HEK293 (cell line): ENCODE measurements at regions not wholly inside any gene's neighbourhood (a gene's known extent, or its start where the extent isn't known, plus 50 kb on each side); places are given as distances from the start of the nearest gene placed in this dataset.

Source experiments
- CTCF ChIA-PET: fragments of 350-600 bp; formaldehyde crosslinking; extraction: SDS; loops from one replicate; lab custom pipeline; 2021; ENCODE audit warnings: antibody characterized with exemption; lab: Yijun Ruan, JAX
- POLR2A ChIA-PET: fragments of 300-600 bp; formaldehyde crosslinking; extraction: SDS; loops from one replicate; lab custom pipeline; 2020; ENCODE audit warnings: antibody characterized with exemption, inconsistent platforms; lab: Yijun Ruan, JAX
- H3K27ac ChIP-seq: fragments of 200-500 bp; sonication (Bioruptor generic); 2 replicates; pipeline ENCODE4 v1.5.1; 2014; ENCODE audit warnings: low read depth, low read length, control low read depth, inconsistent platforms; ENCODE audit errors: extremely low read depth
- H3K36me3 ChIP-seq, 2 experiments: fragments of 200-500 bp in 1 of 2; sonication (Bioruptor generic) in 1 of 2; 1 replicate in 1 of 2; 2 replicates in 1 of 2; pipeline ENCODE4 v1.5.1; 2014 to 2017; ENCODE audit warnings: inconsistent platforms in 2 of 2, low read length in 2 of 2; ENCODE audit not compliant: control insufficient read depth in 2 of 2, insufficient read depth in 1 of 2
- H3K4me1 ChIP-seq: fragments of 200-500 bp; sonication (Bioruptor generic); 2 replicates; pipeline ENCODE4 v1.5.1; 2014; ENCODE audit warnings: mild to moderate bottlenecking, low read length, inconsistent platforms; ENCODE audit not compliant: control insufficient read depth, insufficient read depth
- H3K4me3 ChIP-seq: 2 replicates; pipeline ENCODE4 v1.5.1; 2011; ENCODE audit warnings: low read depth, mild to moderate bottlenecking, control low read depth, low read length, moderate library complexity
- H3K9me3 ChIP-seq: fragments of 200-500 bp; sonication (Bioruptor generic); 2 replicates; pipeline ENCODE4 v1.5.1; 2014; ENCODE audit warnings: low read depth, low read length, inconsistent platforms; ENCODE audit not compliant: control insufficient read depth, insufficient read depth
- BCL11B ChIP-seq: fragments of 450-650 bp; formaldehyde crosslinking; IDR thresholded peaks from 2 replicates; pipeline ENCODE4 v1.5.1; 2016; ENCODE audit warnings: low read depth, missing biosample characterization, missing genetic modification characterization
- GLIS1 ChIP-seq: fragments of 450-650 bp; formaldehyde crosslinking; IDR thresholded peaks from 2 replicates; pipeline ENCODE4 v1.5.1; 2016; ENCODE audit warnings: missing biosample characterization, missing genetic modification characterization
- MYNN ChIP-seq: fragments of 450-650 bp; formaldehyde crosslinking; IDR thresholded peaks from 2 replicates; pipeline ENCODE4 v1.5.1; 2016; ENCODE audit warnings: missing biosample characterization, missing genetic modification characterization, borderline replicate concordance
- SCRT2 ChIP-seq: fragments of 450-650 bp; formaldehyde crosslinking; IDR thresholded peaks from 2 replicates; pipeline ENCODE4 v1.5.1; 2016; ENCODE audit warnings: missing biosample characterization, missing genetic modification characterization
- SP7 ChIP-seq: fragments of 450-650 bp; formaldehyde crosslinking; IDR thresholded peaks from 2 replicates; pipeline ENCODE4 v1.5.1; 2016; ENCODE audit warnings: missing biosample characterization, missing genetic modification characterization
- TCF7L2 ChIP-seq: IDR thresholded peaks from 2 replicates; pipeline ENCODE4 v1.6.1; 2011; ENCODE audit warnings: low read depth, mild to moderate bottlenecking, inconsistent platforms, low read length, moderate library complexity, borderline replicate concordance
- ZBTB17 ChIP-seq: fragments of 450-650 bp; formaldehyde crosslinking; IDR thresholded peaks from 2 replicates; pipeline ENCODE4 v1.5.1; 2016; ENCODE audit warnings: missing biosample characterization, missing genetic modification characterization
- ZBTB20 ChIP-seq: fragments of 450-650 bp; formaldehyde crosslinking; IDR thresholded peaks from 2 replicates; pipeline ENCODE4 v1.5.1; 2016; ENCODE audit warnings: missing biosample characterization, missing genetic modification characterization
- ZNF140 ChIP-seq: fragments of 450-650 bp; formaldehyde crosslinking; IDR thresholded peaks from 2 replicates; pipeline ENCODE4 v1.5.1; 2016; ENCODE audit warnings: missing biosample characterization, missing genetic modification characterization
- ZNF292 ChIP-seq: fragments of 450-650 bp; formaldehyde crosslinking; IDR thresholded peaks from 2 replicates; pipeline ENCODE4 v1.5.1; 2016; ENCODE audit warnings: low read depth, missing biosample characterization, missing genetic modification characterization, borderline replicate concordance
- ZNF302 ChIP-seq: fragments of 450-650 bp; formaldehyde crosslinking; IDR thresholded peaks from 2 replicates; pipeline ENCODE4 v1.5.1; 2016; ENCODE audit warnings: missing biosample characterization, missing genetic modification characterization, low read depth
- ZNF514 ChIP-seq: fragments of 450-650 bp; formaldehyde crosslinking; IDR thresholded peaks from 2 replicates; pipeline ENCODE4 v1.5.1; 2016; ENCODE audit warnings: missing biosample characterization, missing genetic modification characterization
- ZNF664 ChIP-seq: fragments of 450-650 bp; formaldehyde crosslinking; IDR thresholded peaks from 2 replicates; pipeline ENCODE4 v1.5.1; 2016; ENCODE audit warnings: missing biosample characterization, missing genetic modification characterization
- ZNF747 ChIP-seq: fragments of 450-650 bp; formaldehyde crosslinking; IDR thresholded peaks from 2 replicates; pipeline ENCODE4 v1.5.1; 2016; ENCODE audit warnings: missing biosample characterization, missing genetic modification characterization
- ZNF776 ChIP-seq: fragments of 450-650 bp; formaldehyde crosslinking; IDR thresholded peaks from 2 replicates; pipeline ENCODE4 v1.5.0; 2017; ENCODE audit warnings: missing biosample characterization, missing genetic modification characterization, borderline replicate concordance
- TF ChIP-seq, protein P1 (sequence below): fragments of 450-650 bp; formaldehyde crosslinking; IDR thresholded peaks from 2 replicates; pipeline ENCODE4 v1.5.1; 2016; ENCODE audit warnings: missing biosample characterization, missing genetic modification characterization, borderline replicate concordance
- TF ChIP-seq, protein P2 (sequence below): fragments of 450-650 bp; formaldehyde crosslinking; IDR thresholded peaks from 2 replicates; pipeline ENCODE4 v1.5.1; 2016; ENCODE audit warnings: missing biosample characterization, missing genetic modification characterization
- TF ChIP-seq, protein P3 (sequence below): fragments of 450-650 bp; formaldehyde crosslinking; IDR thresholded peaks from 2 replicates; pipeline ENCODE4 v1.5.1; 2016; ENCODE audit warnings: missing biosample characterization, missing genetic modification characterization
- TF ChIP-seq, protein P4 (sequence below): fragments of 450-650 bp; formaldehyde crosslinking; IDR thresholded peaks from 2 replicates; pipeline ENCODE4 v1.5.1; 2016; ENCODE audit warnings: missing biosample characterization, missing genetic modification characterization

DNA sequence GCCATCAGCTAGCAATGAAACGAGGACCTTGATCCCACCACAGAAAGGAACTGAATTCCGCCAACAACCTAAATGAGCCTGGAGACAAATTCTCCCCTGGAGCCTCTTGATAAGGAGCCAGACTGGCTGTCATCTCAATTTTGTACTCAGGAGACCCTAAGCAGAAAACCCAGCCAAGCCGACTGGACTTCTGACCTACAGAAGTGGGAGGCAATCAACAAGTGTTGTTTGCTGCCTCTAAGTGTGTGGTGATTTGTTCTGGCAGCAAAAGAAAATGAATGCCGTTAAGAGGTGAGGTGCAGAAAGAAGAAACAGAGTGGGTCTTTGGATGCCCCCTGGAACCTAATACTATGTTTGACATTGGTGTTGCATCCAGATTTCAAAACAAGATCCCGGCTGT is 72.7 kb upstream of the SPATA31E1 start:
- no peak overlapping the region for H3K27ac ChIP-seq
- H3K36me3 ChIP-seq: no peaks in the 10 kb centered on the region
- TF ChIP-seq ZNF776 (tag by site-specific recombination): no peak
- 0 out of 2 replicates have a peak, but pooled peaks have one; percentile 10 for TF ChIP-seq SCRT2 (tag by site-specific recombination)
- no peaks in the 10 kb centered on the region for H3K4me1 ChIP-seq
- no peak overlapping the region for H3K4me3 ChIP-seq
- POLR2A ChIA-PET: no interaction called here
- CTCF ChIA-PET: interaction anchor here (2.4 kb wide), 1 partner anchor 121 kb away, joined by 12 read pairs; no protein-coding TSS in a partner anchor
- H3K9me3 ChIP-seq: no peaks in the 10 kb centered on the region

DNA sequence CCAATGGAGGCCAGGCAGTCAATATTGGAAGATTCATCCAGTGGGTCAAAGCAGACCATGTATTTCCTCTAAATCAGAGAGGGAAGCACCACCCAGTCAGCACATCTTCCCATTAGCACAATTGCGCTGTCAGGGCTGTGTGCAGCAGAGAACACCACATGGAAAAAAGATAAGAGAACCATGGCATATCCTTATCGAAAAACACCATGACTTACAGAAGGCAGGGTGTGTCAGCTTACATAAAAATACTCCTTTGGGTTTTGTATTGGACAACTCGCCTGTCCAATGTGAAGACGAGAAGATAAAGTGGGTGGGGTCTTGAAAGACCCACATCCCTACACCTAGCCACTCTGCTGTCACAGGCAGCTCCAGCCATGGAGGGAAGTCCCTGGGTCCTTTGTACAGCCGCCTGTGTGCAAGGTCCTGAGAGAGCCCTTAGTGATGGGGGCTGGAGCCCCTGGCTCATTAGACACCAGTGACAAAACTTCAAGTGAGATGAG is 71.9 kb upstream of the SPATA31E1 start:
- ChIA-PET CTCF (interaction anchor here (1.2 to 2.4 kb wide), 2 partner anchors 122 to 127 kb away, joined by 5 to 12 read pairs; no protein-coding TSS in a partner anchor), POLR2A (no interaction called here)
- no peak overlapping the region for H3K27ac ChIP-seq
- H3K36me3 ChIP-seq: no peaks in the 10 kb centered on the region
- H3K4me3 ChIP-seq: no peak overlapping the region
- H3K4me1 ChIP-seq: no peaks in the 10 kb centered on the region
- TF ChIP-seq ZNF747 (tag by site-specific recombination): no peak
- no peak for TF ChIP-seq ZNF514 (tag by site-specific recombination)
- no peak for TF ChIP-seq ZBTB17 (tag by site-specific recombination)
- TF ChIP-seq, protein P1, sequence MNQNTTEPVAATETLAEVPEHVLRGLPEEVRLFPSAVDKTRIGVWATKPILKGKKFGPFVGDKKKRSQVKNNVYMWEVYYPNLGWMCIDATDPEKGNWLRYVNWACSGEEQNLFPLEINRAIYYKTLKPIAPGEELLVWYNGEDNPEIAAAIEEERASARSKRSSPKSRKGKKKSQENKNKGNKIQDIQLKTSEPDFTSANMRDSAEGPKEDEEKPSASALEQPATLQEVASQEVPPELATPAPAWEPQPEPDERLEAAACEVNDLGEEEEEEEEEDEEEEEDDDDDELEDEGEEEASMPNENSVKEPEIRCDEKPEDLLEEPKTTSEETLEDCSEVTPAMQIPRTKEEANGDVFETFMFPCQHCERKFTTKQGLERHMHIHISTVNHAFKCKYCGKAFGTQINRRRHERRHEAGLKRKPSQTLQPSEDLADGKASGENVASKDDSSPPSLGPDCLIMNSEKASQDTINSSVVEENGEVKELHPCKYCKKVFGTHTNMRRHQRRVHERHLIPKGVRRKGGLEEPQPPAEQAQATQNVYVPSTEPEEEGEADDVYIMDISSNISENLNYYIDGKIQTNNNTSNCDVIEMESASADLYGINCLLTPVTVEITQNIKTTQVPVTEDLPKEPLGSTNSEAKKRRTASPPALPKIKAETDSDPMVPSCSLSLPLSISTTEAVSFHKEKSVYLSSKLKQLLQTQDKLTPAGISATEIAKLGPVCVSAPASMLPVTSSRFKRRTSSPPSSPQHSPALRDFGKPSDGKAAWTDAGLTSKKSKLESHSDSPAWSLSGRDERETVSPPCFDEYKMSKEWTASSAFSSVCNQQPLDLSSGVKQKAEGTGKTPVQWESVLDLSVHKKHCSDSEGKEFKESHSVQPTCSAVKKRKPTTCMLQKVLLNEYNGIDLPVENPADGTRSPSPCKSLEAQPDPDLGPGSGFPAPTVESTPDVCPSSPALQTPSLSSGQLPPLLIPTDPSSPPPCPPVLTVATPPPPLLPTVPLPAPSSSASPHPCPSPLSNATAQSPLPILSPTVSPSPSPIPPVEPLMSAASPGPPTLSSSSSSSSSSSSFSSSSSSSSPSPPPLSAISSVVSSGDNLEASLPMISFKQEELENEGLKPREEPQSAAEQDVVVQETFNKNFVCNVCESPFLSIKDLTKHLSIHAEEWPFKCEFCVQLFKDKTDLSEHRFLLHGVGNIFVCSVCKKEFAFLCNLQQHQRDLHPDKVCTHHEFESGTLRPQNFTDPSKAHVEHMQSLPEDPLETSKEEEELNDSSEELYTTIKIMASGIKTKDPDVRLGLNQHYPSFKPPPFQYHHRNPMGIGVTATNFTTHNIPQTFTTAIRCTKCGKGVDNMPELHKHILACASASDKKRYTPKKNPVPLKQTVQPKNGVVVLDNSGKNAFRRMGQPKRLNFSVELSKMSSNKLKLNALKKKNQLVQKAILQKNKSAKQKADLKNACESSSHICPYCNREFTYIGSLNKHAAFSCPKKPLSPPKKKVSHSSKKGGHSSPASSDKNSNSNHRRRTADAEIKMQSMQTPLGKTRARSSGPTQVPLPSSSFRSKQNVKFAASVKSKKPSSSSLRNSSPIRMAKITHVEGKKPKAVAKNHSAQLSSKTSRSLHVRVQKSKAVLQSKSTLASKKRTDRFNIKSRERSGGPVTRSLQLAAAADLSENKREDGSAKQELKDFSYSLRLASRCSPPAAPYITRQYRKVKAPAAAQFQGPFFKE (tag by site-specific recombination): no peak
- TF ChIP-seq, protein P2, sequence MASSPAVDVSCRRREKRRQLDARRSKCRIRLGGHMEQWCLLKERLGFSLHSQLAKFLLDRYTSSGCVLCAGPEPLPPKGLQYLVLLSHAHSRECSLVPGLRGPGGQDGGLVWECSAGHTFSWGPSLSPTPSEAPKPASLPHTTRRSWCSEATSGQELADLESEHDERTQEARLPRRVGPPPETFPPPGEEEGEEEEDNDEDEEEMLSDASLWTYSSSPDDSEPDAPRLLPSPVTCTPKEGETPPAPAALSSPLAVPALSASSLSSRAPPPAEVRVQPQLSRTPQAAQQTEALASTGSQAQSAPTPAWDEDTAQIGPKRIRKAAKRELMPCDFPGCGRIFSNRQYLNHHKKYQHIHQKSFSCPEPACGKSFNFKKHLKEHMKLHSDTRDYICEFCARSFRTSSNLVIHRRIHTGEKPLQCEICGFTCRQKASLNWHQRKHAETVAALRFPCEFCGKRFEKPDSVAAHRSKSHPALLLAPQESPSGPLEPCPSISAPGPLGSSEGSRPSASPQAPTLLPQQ (tag by site-specific recombination): no peak
- TF ChIP-seq SP7: no peak
- TF ChIP-seq GLIS1 (tag by site-specific recombination): no peak
- TF ChIP-seq, protein P3, sequence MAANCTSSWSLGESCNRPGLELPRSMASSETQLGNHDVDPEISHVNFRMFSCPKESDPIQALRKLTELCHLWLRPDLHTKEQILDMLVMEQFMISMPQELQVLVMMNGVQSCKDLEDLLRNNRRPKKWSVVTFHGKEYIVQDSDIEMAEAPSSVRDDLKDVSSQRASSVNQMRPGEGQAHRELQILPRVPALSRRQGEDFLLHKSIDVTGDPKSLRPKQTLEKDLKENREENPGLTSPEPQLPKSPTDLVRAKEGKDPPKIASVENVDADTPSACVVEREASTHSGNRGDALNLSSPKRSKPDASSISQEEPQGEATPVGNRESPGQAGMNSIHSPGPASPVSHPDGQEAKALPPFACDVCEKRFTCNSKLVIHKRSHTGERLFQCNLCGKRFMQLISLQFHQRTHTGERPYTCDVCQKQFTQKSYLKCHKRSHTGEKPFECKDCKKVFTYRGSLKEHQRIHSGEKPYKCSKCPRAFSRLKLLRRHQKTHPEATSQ: no peak
- TF ChIP-seq ZNF302 (tag by site-specific recombination): no peak
- no peak for TF ChIP-seq BCL11B (tag by site-specific recombination)
- TF ChIP-seq, protein P4, sequence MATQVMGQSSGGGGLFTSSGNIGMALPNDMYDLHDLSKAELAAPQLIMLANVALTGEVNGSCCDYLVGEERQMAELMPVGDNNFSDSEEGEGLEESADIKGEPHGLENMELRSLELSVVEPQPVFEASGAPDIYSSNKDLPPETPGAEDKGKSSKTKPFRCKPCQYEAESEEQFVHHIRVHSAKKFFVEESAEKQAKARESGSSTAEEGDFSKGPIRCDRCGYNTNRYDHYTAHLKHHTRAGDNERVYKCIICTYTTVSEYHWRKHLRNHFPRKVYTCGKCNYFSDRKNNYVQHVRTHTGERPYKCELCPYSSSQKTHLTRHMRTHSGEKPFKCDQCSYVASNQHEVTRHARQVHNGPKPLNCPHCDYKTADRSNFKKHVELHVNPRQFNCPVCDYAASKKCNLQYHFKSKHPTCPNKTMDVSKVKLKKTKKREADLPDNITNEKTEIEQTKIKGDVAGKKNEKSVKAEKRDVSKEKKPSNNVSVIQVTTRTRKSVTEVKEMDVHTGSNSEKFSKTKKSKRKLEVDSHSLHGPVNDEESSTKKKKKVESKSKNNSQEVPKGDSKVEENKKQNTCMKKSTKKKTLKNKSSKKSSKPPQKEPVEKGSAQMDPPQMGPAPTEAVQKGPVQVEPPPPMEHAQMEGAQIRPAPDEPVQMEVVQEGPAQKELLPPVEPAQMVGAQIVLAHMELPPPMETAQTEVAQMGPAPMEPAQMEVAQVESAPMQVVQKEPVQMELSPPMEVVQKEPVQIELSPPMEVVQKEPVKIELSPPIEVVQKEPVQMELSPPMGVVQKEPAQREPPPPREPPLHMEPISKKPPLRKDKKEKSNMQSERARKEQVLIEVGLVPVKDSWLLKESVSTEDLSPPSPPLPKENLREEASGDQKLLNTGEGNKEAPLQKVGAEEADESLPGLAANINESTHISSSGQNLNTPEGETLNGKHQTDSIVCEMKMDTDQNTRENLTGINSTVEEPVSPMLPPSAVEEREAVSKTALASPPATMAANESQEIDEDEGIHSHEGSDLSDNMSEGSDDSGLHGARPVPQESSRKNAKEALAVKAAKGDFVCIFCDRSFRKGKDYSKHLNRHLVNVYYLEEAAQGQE (tag by site-specific recombination): no peak
- TF ChIP-seq ZBTB20 (tag by site-specific recombination): no peak
- no peak for TF ChIP-seq MYNN (tag by site-specific recombination)
- TF ChIP-seq ZNF140 (tag by site-specific recombination): no peak
- TF ChIP-seq ZNF664 (tag by site-specific recombination): no peak
- no peak for TF ChIP-seq TCF7L2
- no peak for TF ChIP-seq ZNF292 (tag by site-specific recombination)
- no peaks in the 10 kb centered on the region for H3K9me3 ChIP-seq
